NCI-H187 (cell line): ENCODE measurements at regions not wholly inside any gene's neighbourhood (a gene's known extent, or its start where the extent isn't known, plus 50 kb on each side); places are given as distances from the start of the nearest gene placed in this dataset.

Experiments
- DNase-seq, 2 experiments: peaks; one replicate each; lab custom pipeline; 2025; lab: John Stamatoyannopoulos, UW

DNA sequence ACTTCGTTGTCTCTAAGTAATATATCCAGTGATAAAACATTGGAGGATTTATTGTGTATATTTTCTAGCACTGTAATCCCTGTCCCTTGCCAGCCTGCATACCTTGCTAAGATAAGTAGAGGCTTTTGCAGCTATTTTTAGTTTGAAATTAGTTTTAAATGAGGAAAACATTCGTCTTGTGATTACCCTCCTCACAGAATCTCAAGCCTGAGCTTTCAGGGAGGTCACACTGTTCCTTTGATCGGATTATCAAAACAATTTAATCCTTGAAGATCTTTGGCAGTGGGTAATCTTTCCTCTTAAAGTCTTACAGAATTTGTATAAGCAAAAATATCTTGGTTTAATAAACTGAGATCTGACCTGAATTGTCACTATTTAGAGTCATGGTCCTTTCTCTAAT lies 897.0 kb upstream of the CELF2 start:
- no peak for DNase-seq

DNA sequence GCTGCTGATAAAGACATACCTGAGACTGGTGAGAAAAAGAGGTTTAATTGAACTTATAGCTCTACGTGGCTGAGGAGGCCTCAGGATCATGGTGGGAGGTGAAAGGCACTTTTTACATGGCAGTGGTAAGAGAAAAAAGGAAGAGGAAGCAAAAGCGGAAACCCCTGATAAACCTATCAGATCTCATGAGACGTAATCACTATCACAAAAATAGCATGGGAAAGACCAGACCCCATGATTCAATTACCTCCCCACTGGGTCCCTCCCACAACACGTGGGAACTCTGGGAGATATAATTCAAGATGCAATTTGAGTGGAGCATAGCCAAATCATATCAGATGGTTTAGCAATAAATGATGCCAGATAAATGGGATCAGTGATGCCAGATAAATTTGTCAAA lies 892.0 kb upstream of the CELF2 start:
- DNase-seq: no peak

DNA sequence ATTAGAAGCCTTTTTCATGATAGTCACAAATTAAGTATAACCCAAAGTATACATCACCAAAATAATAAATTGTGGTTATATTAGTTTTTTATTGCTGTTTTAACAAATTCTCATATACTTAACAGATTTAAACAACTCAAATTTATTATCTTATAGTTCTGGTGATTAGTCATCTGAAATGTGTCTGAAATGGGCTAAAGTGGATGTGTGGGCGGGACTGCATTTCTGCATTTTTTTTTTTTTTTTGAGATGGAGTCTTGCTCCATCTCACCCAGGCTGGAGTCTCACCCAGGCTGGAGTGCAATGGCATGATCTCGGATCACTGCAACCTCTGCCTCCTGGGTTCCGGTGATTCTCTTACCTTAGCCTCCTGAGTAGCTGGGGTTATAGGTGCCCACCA lies 891.5 kb upstream of the CELF2 start:
- DNase-seq: no peak

DNA sequence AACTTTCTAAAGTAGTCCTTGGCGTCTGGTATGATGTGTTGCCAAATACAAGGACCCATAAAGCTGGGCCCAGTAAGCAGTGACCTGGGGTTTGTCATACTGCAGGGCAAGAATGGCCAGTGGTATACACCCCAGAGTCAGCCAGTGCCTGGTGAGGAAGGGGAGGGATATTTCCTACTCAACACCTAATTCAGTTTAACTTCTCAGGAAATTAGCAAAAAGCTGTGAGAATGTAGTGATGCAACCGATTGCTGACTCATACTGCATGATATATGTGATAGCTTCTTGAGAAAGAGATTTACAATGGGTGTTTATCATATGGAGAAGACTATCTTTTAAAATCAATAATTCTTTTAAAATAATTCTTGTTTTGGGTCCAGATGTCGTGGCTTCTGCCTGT lies 889.3 kb upstream of the CELF2 start:
- DNase-seq: no peak

GRCh38 chr10:10130686-10131085 lies 887.0 kb upstream of the CELF2 start:
- DNase-seq: no peak

- DNase-seq: no peak
These were observed 885.7 kb upstream of the CELF2 start for GRCh38 chr10:10132009-10132408.

DNA sequence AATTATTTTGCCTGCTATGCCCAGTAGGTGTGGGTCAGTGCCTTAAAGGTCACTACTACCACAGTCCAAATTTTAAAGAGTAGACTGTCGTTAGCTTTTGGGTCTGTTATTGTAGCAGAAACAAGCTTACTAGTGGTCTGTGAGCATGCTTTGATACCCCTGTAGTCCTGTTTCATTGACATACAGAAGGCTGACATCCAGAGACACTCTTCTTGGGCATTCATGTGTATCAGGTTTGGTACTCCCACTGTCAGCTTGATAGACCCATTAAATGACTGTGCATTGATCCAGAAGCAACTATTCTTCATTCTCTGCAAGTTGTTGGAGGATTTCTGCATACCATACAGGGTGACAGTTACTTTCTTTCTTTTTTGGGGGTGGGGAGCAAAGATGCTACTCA lies 884.4 kb upstream of the CELF2 start:
- DNase-seq: no peak

DNA sequence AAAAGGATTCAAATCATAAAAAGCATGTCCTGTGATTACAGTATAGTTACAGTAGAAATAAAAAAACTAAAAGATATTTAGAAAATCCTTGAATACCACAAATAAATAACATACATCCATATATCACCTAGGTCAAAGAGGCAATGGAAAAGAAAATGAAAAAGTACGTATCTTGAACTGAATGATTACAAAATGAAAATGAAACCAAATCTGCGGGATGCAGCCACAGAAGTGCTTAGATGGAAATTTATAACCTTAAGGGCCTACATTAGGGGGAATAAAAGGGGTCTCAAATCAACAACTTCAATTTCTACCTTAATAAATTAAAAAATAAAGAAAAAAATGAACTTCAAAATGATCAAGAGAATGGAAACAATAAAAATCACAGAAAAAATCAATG lies 879.0 kb upstream of the CELF2 start:
- no peak for DNase-seq

- no peak for DNase-seq
These were observed 875.8 kb upstream of the CELF2 start for GRCh38 chr10:10141782-10142382.

DNA sequence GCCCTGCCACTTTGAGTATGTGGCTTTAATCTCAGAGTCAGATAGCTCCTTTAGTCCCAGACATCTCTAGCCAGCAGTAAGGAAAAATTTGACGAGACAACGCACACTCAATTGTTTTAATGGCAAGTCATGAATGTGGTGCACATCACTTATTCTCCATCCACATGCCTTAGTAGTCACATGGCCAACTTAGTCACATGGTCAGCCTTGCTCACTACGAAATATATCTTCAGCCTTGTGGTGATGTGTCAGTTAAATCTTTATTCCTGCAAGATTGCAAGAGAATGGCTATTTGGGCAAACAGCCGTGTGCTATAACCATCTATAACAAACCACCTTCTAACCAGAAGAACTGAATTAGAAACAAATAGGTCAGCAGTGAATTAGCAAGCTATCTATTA lies 871.1 kb upstream of the CELF2 start:
- no peak for DNase-seq

- DNase-seq: no peak
These were observed 867.8 kb upstream of the CELF2 start for GRCh38 chr10:10149899-10150298.

DNA sequence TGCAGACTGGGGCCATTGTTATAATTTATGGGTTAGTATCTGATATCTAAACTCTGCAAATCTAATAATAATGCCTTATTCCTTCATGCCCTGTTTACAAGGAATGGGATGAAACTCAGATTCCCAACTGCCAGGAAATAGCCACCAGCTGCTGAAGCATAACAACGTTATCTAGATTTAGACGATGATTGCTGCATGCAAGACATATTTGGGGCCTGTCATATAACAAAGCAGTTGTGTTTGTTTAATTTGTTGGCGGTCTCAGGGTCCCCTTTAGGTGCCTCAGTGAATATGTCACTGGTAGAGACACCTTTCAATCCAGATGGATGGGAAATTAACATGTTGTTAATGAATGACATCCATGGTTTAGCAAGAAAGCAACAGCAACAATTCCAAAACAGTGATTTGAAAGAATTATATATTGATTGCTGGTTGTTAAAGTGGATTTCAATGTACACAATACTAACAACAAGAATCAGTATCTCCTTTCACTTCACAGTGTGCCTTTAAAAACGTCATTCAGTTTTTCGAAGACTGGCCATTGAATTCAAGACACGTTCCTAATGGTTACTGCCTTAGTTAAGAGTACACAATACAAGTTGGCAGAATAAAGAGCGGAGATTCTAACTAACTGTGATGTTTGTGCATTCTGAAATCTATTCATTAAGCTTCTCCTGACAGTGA lies 860.6 kb upstream of the CELF2 start:
- no peak for DNase-seq

- no peak for DNase-seq
These were observed 856.8 kb upstream of the CELF2 start for GRCh38 chr10:10160821-10161312.

DNA sequence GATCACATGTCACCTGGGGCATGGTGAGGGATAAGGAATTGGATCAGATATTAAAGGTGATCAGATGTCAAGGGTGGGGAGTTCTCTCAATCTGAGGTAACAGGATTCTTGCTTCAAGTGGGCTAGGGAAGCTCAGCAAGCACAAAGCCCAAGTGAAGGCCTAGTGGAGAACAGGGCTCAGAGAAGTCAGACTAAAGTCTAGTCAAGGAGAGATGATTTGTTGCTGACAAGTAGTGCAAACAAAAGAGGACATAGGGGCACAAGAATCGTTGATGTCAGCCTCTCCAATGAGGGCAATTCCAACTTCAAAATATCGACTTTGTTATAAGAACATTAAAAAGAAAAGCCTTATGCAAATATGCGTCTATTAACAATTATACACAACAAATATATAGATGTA lies 852.8 kb upstream of the CELF2 start:
- no peak for DNase-seq

- no peak for DNase-seq
These were observed 852.3 kb upstream of the CELF2 start for GRCh38 chr10:10165415-10165814.

- no peak for DNase-seq
These were observed 839.2 kb upstream of the CELF2 start for GRCh38 chr10:10178476-10178875.

GRCh38 chr10:10193848-10194247 lies 823.8 kb upstream of the CELF2 start:
- no peak for DNase-seq

GRCh38 chr10:10196701-10197100 lies 821.0 kb upstream of the CELF2 start:
- no peak for DNase-seq

DNA sequence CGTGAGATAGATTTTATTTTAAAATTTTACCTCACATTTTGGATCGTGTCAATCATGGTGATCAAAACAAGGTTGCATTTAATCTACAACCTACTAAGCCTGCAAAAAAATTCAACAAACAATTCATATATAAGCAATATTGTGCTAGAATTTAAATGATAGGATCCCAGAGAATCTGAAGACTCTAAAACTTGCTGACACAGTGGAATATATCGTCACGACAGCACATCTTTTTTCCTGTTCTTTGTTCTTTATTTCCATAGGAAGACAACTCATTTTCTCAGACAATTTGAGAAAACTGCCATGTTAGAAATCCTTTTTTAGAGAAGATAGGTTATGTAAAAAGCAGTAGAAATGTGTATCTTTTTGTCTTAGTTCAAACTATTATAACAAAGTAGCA lies 820.2 kb upstream of the CELF2 start:
- DNase-seq: no peak

DNA sequence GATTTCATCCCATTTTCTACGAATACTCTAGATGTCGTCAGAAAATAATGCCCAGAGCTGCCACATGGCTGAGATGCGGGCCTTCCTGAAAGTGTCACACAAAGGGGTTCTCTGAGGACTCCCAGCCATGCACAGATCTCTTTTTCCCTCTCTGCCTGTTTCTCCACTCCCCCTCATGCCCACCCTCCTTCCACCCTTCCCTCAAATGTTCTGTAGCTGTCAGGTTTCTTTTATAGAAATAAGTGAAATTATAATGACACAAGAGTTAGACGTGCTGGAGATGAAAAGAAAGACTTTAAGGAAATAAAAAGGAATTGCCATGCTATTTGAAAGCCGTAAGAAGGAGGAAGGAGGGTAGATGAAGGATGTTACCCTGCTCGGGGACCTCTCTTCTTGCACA lies 819.3 kb upstream of the CELF2 start:
- no peak for DNase-seq

DNA sequence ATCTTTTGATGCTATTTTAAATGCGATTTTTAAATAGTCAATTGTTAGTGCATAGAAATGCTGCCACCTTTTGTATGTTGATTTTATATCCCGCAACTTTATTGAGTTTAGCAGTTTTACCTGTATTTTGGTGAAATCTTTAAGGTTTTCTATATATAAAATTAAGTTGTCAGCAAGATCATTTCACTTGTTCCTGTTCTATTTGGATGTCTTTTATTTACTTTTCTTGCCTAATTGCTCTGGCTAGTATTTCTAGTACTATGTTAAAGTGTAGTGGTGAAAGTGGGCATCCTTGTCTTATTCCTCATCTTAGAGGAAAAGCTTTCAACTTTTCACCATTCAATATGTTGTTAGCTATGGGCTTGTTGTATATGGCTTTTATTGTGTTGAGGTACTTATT lies 813.3 kb upstream of the CELF2 start:
- DNase-seq: no peak

DNA sequence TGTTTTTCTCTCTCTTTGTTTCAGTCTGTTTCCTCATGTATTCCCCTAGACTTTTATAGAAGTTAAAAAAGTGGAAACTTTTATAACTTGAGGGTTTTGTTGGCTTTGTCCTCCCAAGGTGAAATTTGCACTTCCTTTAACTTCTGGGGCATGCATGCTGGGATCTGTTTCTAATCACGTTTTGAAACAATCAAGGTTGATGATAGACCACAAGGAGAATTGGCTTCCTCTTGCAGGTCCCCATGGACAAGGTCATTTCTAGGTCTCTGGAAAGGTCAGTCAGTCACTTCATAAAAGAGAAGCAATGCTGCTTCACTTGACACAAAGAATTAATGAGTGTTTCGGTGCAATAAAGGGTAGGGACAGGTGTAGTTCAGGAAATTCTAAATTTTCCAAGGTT lies 811.8 kb upstream of the CELF2 start:
- no peak for DNase-seq

DNA sequence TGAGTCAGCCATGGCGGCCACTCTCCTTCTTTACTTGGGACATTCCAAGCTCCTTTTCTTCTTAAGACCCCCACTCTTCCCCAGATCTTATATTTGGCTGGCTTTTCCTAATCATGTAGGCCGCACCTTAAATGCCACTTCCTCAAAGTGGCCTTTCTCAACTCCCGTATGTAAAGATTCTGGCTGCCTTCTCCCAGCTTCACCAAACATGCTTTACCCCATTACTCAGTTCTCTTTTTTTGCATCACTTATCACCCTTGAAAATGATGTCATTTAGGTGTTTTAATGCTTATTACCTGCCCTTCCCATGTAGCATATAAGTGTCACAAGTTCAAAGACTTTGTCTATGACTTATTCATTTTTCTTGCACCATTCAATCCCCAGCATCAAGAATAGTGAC lies 810.1 kb upstream of the CELF2 start:
- DNase-seq: no peak

DNA sequence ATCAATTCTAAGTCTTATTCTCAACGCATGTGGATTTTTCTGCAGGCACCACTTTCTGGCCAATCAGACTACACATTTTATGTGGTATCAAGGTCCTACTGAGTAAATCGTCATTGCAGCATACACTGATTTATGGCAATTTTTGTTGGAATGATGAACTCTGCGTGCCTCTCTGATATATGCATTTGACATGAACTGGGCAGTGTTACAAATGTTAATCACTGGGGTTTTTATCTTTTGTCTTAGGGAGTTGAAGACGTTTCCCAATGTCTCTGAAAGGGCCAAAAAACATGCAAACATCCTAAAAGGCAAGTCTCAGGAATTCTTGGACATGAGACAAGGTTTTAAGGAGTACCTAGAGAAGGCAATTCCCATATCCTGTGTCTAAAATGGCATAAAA lies 809.5 kb upstream of the CELF2 start:
- DNase-seq: no peak
